GM12878 (cell line): ENCODE measurements at regions not wholly inside any gene's neighbourhood (a gene's known extent, or its start where the extent isn't known, plus 50 kb on each side); places are given as distances from the start of the nearest gene placed in this dataset.

ENCODE experiments used
- ATAC-seq: fragments of 200-7000 bp; cut with Tn5 transposase; 3 replicates; pipeline ENCODE4 v1.9.1; 2020; ENCODE audit warnings: mild to moderate bottlenecking, moderate library complexity
- BruUV-seq: library from RNA; stranded (reverse); fragments of 400-500 nt; replicated peaks from 2 replicates; lab custom pipeline; 2021; lab: Mats Ljungman, UMichigan
- CTCF ChIA-PET: fragments of 300-600 bp; sonication (Branson Sonifier 250); formaldehyde crosslinking; extraction: SDS; loops from one replicate; lab custom pipeline; 2021; ENCODE audit warnings: inconsistent platforms; lab: Yijun Ruan, JAX
- POLR2A ChIA-PET: fragments of 350-600 bp; formaldehyde crosslinking; extraction: SDS; loops from one replicate; lab custom pipeline; 2021; ENCODE audit warnings: inconsistent platforms; lab: Charles Lee
- RAD21 ChIA-PET: fragments of 300-600 bp; sonication (Branson Sonifier 250); formaldehyde crosslinking; loops from one replicate; lab custom pipeline; 2023; ENCODE audit warnings: antibody characterized with exemption; ENCODE audit not compliant: unreplicated experiment; lab: Charles Lee
- SMC1A ChIA-PET: fragments of 300-600 bp; sonication (Branson Sonifier 250); formaldehyde crosslinking; loops from one replicate; lab custom pipeline; 2023; ENCODE audit not compliant: unreplicated experiment, uncharacterized antibody; lab: Charles Lee
- DNase-seq: peaks from one replicate; pipeline ENCODE4 v3.0.0-alpha.2; 2011; ENCODE audit warnings: low read depth, low spot score
- FAIRE-seq: peaks from 3 replicates; lab custom pipeline; 2011; peaks lifted over from hg19 to GRCh38; lab: Jason Lieb, UNC
- H2AFZ ChIP-seq: 2 replicates; pipeline ENCODE4 v1.6.0; 2011; ENCODE audit warnings: low read depth, low read length, control low read depth; ENCODE audit not compliant: control insufficient read depth
- H3K27ac ChIP-seq: 2 replicates; pipeline ENCODE4 v1.5.1; 2011; ENCODE audit warnings: control low read depth; ENCODE audit not compliant: control insufficient read depth, insufficient read depth
- H3K27me3 ChIP-seq, 2 experiments: replicated peaks in 1 of 2; 2 replicates each; pipeline versions ENCODE4 v1.6.0 to v1.6.1; 2011; ENCODE audit warnings: low read length in 1 of 2; ENCODE audit not compliant: control insufficient read depth in 2 of 2, insufficient read depth in 2 of 2
- H3K36me3 ChIP-seq, 2 experiments: 2 replicates each; pipeline ENCODE4 v1.5.1; 2011; ENCODE audit warnings: low read length in 1 of 2; ENCODE audit not compliant: control insufficient read depth in 2 of 2, insufficient read depth in 2 of 2
- H3K4me1 ChIP-seq: 2 replicates; pipeline ENCODE4 v1.6.1; 2011; ENCODE audit warnings: mild to moderate bottlenecking, low read length, moderate library complexity, mixed read lengths; ENCODE audit not compliant: control insufficient read depth, insufficient read depth
- H3K4me2 ChIP-seq: 2 replicates; pipeline ENCODE4 v1.6.0; 2011; ENCODE audit warnings: control low read depth; ENCODE audit not compliant: control insufficient read depth, insufficient read depth
- H3K4me3 ChIP-seq: fragments of 200-600 bp; sonication (generic); 2 replicates; pipeline ENCODE4 v1.5.1; 2016
- H3K79me2 ChIP-seq: 2 replicates; pipeline ENCODE4 v1.6.0; 2011; ENCODE audit warnings: low read length; ENCODE audit not compliant: control insufficient read depth, insufficient read depth
- H3K9ac ChIP-seq: 2 replicates; pipeline ENCODE4 v1.8.0; 2011; ENCODE audit warnings: low read length, control low read depth, mixed read lengths; ENCODE audit not compliant: control insufficient read depth, insufficient read depth
- H3K9me3 ChIP-seq: replicated peaks from 3 replicates; pipeline ENCODE4 v1.5.1; 2011; ENCODE audit warnings: mild to moderate bottlenecking, low read length; ENCODE audit not compliant: control insufficient read depth, insufficient read depth
- H4K20me1 ChIP-seq: 2 replicates; pipeline ENCODE4 v1.6.0; 2011; ENCODE audit not compliant: control insufficient read depth, insufficient read depth
- CREM ChIP-seq: IDR thresholded peaks from 2 replicates; pipeline ENCODE4 v1.6.1; 2014; ENCODE audit warnings: antibody characterized with exemption, low read depth
- CTCF ChIP-seq, 3 experiments: IDR thresholded peaks in 2 of 3; conservative IDR thresholded peaks in 1 of 3; 2 replicates each; pipeline ENCODE4 v1.5.1; 2011; ENCODE audit warnings: low read depth in 3 of 3, low read length in 3 of 3, mild to moderate bottlenecking in 3 of 3, control low read depth in 2 of 3, moderate library complexity in 2 of 3, inconsistent platforms in 1 of 3, mixed read lengths in 1 of 3; ENCODE audit not compliant: control insufficient read depth in 2 of 3, insufficient read depth in 1 of 3; ENCODE audit errors: extremely low read depth in 1 of 3
- MAX ChIP-seq: IDR thresholded peaks from 2 replicates; pipeline ENCODE4 v1.6.1; 2012; ENCODE audit warnings: low read depth, low read length, improper control_type of control experiment
- NFIC ChIP-seq: IDR thresholded peaks from 2 replicates; pipeline ENCODE4 v1.6.1; 2012; ENCODE audit warnings: low read depth, mild to moderate bottlenecking, inconsistent platforms, low read length, moderate library complexity
- NKRF ChIP-seq: fragments of 450-650 bp; conservative IDR thresholded peaks from 2 replicates; pipeline ENCODE4 v1.6.1; 2017; ENCODE audit warnings: mild to moderate bottlenecking, moderate library complexity
- RB1 ChIP-seq: fragments of 450-650 bp; formaldehyde crosslinking; IDR thresholded peaks from 2 replicates; pipeline ENCODE4 v1.6.1; 2017; ENCODE audit warnings: mild to moderate bottlenecking, borderline replicate concordance
- RUNX3 ChIP-seq: IDR thresholded peaks from 2 replicates; pipeline ENCODE4 v1.6.1; 2012; ENCODE audit warnings: low read length, inconsistent platforms
- WGBS: methylation state at CpG from one replicate; pipeline ENCODE4 v1.1.6; 2016; ENCODE audit warnings: low lambda C conversion rate; ENCODE audit not compliant: insufficient replicate concordance, insufficient coverage; ENCODE audit errors: missing lambda C conversion rate; 5-methylcytosine and 5-hydroxymethylcytosine counted together
- in situ Hi-C: fragments of 300-500 bp; cut with MboI; formaldehyde crosslinking; loops from 9 replicates; pipeline ENCODE4 v1.14.3; 2018; ENCODE audit warnings: mixed read lengths
- intact Hi-C: fragments of 100-400 bp; cut with micrococcal nuclease; formaldehyde crosslinking; loops from one replicate; pipeline ENCODE4 v1.14.2; 2022; ENCODE audit not compliant: unreplicated experiment

GRCh38 chr1:4585216-4585615 is 69.2 kb upstream of the AJAP1 start:
- Histone ChIP-seq H3K79me2 (no peaks in the 10 kb centered on the region), H3K9ac (no peak overlapping the region), H3K9me3 (no peaks in the 10 kb centered on the region), H3K27ac (no peak overlapping the region), H3K36me3 (no peaks in the 10 kb centered on the region), H2AFZ (no peak overlapping the region), H3K4me3 (no peak overlapping the region), H3K4me2 (no peak overlapping the region), H4K20me1 (no peaks in the 10 kb centered on the region), H3K4me1 (no peaks in the 10 kb centered on the region), H3K27me3 (no peaks in the 10 kb centered on the region)
- WGBS: 14% methylated on average over 17 of the region's 17 CpGs
- intact Hi-C loops: no loop called here
- ChIA-PET RAD21 (no interaction called here), CTCF (interaction anchor here (1.0 to 1.8 kb wide), 3 partner anchors 11 to 35 kb away, joined by 3 to 10 read pairs (median 4); no protein-coding TSS in a partner anchor), POLR2A (no interaction called here), SMC1A (no interaction called here)
- peak; percentile 45; the same call in 1 of the 3 replicates for ATAC-seq
- in situ Hi-C loops: no loop called here
- no peak for DNase-seq
- no peak for FAIRE-seq
- no TSS peak for BruUV-seq
- TF ChIP-seq CTCF (IDR thresholded peaks at IDR 0.05 in 2 of 3, conservative IDR thresholded peaks at IDR 0.05 in 1 of 3; ENCODE audit: control insufficient read depth in 2 of 3, extremely low read depth in 1 of 3, insufficient read depth in 1 of 3, low read depth in 3 of 3, low read length in 3 of 3) (peak; percentile 31 to 71 (median 67)), MAX (no peak)
- TF ChIP-seq, all 136 proteins: peak for 1

GRCh38 chr1:4585705-4586104 is 68.7 kb upstream of the AJAP1 start:
- H3K79me2 ChIP-seq: no peaks in the 10 kb centered on the region
- BruUV-seq: no TSS peak
- no peak overlapping the region for H3K9ac ChIP-seq
- no peaks in the 10 kb centered on the region for H4K20me1 ChIP-seq
- no peaks in the 10 kb centered on the region for H3K36me3 ChIP-seq
- in situ Hi-C loops (no loop called here), intact Hi-C loops (no loop called here)
- POLR2A ChIA-PET: no interaction called here
- CTCF ChIA-PET: interaction anchor here (1.0 to 1.8 kb wide), 2 partner anchors 11 to 34 kb away, joined by 4 to 10 read pairs; no protein-coding TSS in a partner anchor
- no peaks in the 10 kb centered on the region for H3K9me3 ChIP-seq
- DNase-seq (no peak), FAIRE-seq (no peak), ATAC-seq (no peak)
- no peak overlapping the region for H3K4me2 ChIP-seq
- WGBS: 26% methylated on average over 6 of the region's 6 CpGs
- no peak overlapping the region for H3K4me3 ChIP-seq
- no peaks in the 10 kb centered on the region for H3K4me1 ChIP-seq
- SMC1A ChIA-PET: no interaction called here
- RAD21 ChIA-PET: no interaction called here
- no peak overlapping the region for H2AFZ ChIP-seq
- no peaks in the 10 kb centered on the region for H3K27me3 ChIP-seq
- no peak overlapping the region for H3K27ac ChIP-seq
- TF ChIP-seq RUNX3 (no peak), NKRF (no peak), NFIC (no peak), RB1 (no peak), CREM (no peak)
